GM18861 (cell line): ENCODE measurements at regions not wholly inside any gene's neighbourhood (a gene's known extent, or its start where the extent isn't known, plus 50 kb on each side); places are given as distances from the start of the nearest gene placed in this dataset.
"Not testable (repeated sequence)": the region's sequence is repeated elsewhere in the genome, so short reads cannot be mapped to it uniquely, and the experiment has no call there.

Experiments
- ATAC-seq: cut with Tn5 transposase; IDR thresholded peaks from one replicate; pipeline ENCODE4 v1.9.1; 2021; ENCODE audit not compliant: unreplicated experiment

GRCh38 chr9:85344901-85345300 lies 396.9 kb downstream of the AGTPBP1 start:
- ATAC-seq: no peak

- ATAC-seq: no peak
These were observed 402.4 kb downstream of the AGTPBP1 start for GRCh38 chr9:85339338-85339737.

- no peak for ATAC-seq
These were observed 407.5 kb downstream of the AGTPBP1 start for GRCh38 chr9:85334228-85334627.

- no peak for ATAC-seq
These were observed 409.3 kb downstream of the AGTPBP1 start for GRCh38 chr9:85332487-85332886.

- ATAC-seq: no peak
These were observed 410.1 kb downstream of the AGTPBP1 start for GRCh38 chr9:85331626-85332025.

- ATAC-seq: no peak
These were observed 419.2 kb downstream of the AGTPBP1 start for GRCh38 chr9:85322592-85322991.

GRCh38 chr9:85321561-85321960 lies 420.2 kb downstream of the AGTPBP1 start:
- ATAC-seq: no peak

GRCh38 chr9:85319936-85320656 lies 421.7 kb downstream of the AGTPBP1 start:
- no peak for ATAC-seq

- not testable (repeated sequence) for ATAC-seq
These were observed 426.2 kb downstream of the AGTPBP1 start for GRCh38 chr9:85315535-85315934.

GRCh38 chr9:85310573-85310972 lies 431.2 kb downstream of the AGTPBP1 start:
- no peak for ATAC-seq

GRCh38 chr9:85303757-85304134 lies 438.0 kb downstream of the AGTPBP1 start:
- ATAC-seq: no peak

GRCh38 chr9:85302938-85303756 lies 438.6 kb downstream of the AGTPBP1 start:
- ATAC-seq: no peak

- no peak for ATAC-seq
These were observed 443.3 kb downstream of the AGTPBP1 start for GRCh38 chr9:85298499-85298898.

- ATAC-seq: not testable (repeated sequence)
These were observed 446.5 kb downstream of the AGTPBP1 start for GRCh38 chr9:85295244-85295643.

GRCh38 chr9:85292261-85292660 lies 449.5 kb downstream of the AGTPBP1 start:
- no peak for ATAC-seq

- no peak for ATAC-seq
These were observed 450.5 kb downstream of the AGTPBP1 start for GRCh38 chr9:85291266-85291665.

GRCh38 chr9:85290019-85290418 lies 451.7 kb downstream of the AGTPBP1 start:
- ATAC-seq: no peak

- ATAC-seq: no peak
These were observed 452.6 kb downstream of the AGTPBP1 start for GRCh38 chr9:85289142-85289541.

GRCh38 chr9:85283421-85283820 lies 458.3 kb downstream of the AGTPBP1 start:
- no peak for ATAC-seq

- no peak for ATAC-seq
These were observed 463.0 kb downstream of the AGTPBP1 start for GRCh38 chr9:85278769-85279168.

- ATAC-seq: no peak
These were observed 465.0 kb downstream of the AGTPBP1 start for GRCh38 chr9:85276741-85277140.

- ATAC-seq: no peak
These were observed 471.9 kb downstream of the AGTPBP1 start for GRCh38 chr9:85269811-85270210.
